ENCODE measurements at regions not wholly inside any gene's neighbourhood (a gene's known extent, or its start where the extent isn't known, plus 50 kb on each side); places are given as distances from the start of the nearest gene placed in this dataset.
"Not testable (repeated sequence)": the region's sequence is repeated elsewhere in the genome, so short reads cannot be mapped to it uniquely, and the experiment has no call there.

DNA sequence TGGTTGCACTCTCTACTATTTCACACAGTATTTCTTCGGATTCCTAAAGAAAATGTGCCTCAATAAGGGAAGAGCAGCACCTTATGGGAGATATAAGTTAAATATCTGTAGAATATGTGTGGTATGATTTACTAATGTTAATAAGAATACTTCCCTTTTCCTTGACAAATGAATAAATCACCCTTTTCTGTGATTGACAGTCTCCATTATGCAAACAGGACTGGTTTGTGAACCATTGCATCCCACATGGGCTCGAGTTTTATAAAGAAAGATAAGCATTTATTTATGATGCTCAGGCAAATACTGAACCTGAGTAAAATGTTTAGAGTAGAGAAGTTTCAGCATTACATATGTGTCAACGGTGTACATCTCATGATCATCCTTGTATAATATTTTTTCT, 587.7 kb upstream of the BRINP3 start:
- Mint-ChIP-seq H3K27ac (no peak overlapping the region), H3K36me3 (no peaks in the 10 kb centered on the region), H3K4me3 (no peak overlapping the region), H3K9me3 (peaks cover 20% of the 10 kb centered on the region), H3K4me1 (no peaks in the 10 kb centered on the region)
- DNase-seq (ENCODE audit: low spot score in 2 of 2): no peak
- ATAC-seq: no peak

DNA sequence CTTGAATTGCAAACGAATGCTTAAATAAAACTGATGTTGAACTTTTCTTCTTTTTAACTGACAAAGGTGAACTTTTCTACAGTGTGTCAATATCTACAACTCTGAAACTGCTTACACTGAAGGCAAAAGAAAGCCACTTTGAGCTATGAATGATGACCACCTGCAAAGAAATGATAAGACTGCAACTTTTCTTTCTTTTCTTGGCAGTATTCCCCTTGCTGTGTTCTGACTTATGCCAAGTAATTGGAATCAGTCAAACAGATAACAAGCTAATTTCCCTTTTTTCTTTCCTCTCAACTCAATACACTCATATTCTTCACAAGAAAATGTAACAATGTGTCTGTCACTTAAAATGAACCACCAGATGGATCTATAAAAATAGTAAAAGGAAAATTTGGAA, 588.1 kb upstream of the BRINP3 start:
- ATAC-seq: no peak
- Mint-ChIP-seq H3K4me1 (no peaks in the 10 kb centered on the region), H3K4me3 (no peak overlapping the region), H3K9me3 (peaks cover 20% of the 10 kb centered on the region), H3K27ac (no peak overlapping the region), H3K36me3 (no peaks in the 10 kb centered on the region)
- DNase-seq (ENCODE audit: low spot score in 2 of 2): no peak

DNA sequence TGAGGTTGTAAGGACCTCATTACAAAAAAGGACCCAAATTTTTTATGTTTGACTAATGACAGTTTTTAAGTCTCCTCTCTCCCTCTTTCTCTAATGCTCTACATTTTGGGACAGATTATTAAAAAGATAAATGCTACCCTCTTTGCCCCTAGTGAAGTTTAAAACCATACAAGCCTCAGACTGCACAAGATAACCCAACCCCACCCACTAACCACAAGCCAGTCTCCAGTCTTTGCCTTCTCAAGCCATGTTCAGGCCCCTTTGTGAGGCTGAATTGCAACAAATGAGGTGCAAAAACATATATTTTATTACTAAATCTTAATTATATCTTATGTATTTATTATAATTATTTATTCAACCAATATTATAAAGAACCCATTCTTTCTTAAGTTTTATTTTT, 597.2 kb upstream of the BRINP3 start:
- Mint-ChIP-seq H3K27ac (no peak overlapping the region), H3K4me3 (no peak overlapping the region), H3K36me3 (no peaks in the 10 kb centered on the region), H3K4me1 (no peaks in the 10 kb centered on the region), H3K9me3 (no peaks in the 10 kb centered on the region)
- ATAC-seq (no peak), DNase-seq (ENCODE audit: low spot score in 2 of 2) (no peak)

DNA sequence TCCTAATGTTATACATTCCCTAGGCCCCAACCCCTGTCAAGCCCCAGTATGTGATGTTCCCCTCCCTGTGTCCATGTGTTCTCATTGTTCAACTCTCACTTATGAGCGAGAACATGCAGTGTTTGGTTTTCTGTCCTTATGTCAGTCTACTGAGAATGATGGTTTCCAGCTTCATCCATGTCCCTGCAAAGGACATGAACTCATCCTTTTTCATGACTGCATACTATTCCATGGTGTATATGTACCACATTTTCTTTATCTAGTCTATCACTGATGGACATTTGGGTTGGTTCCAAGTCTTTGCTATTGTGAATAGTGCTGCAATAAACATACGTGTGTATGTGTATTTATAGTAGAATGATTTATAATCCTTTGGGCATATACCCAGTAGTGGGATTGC, 605.4 kb upstream of the BRINP3 start:
- not testable (repeated sequence) for ATAC-seq; H3K4me3 Mint-ChIP-seq; H3K27ac Mint-ChIP-seq; DNase-seq (ENCODE audit: low spot score in 2 of 2); H3K36me3 Mint-ChIP-seq; H3K4me1 Mint-ChIP-seq; H3K9me3 Mint-ChIP-seq

DNA sequence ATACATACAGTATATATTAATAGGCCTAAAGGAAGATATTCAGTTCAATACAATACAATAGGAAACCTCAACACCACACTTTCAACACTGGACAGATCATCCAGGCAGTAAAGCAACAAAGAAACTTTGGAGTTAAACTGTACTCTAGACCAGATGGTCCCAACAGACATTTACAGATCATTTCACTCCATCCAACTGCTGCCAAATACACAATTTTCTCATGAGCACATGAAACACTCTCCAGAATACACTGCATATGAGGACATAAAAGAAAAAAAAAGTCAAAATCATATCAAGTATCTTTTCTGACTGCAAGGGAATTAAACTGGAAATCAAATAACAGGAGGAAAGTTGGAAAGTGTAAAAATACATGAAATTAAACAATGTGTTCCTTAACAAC, 607.5 kb upstream of the BRINP3 start:
- H3K4me1 Mint-ChIP-seq: no peaks in the 10 kb centered on the region
- no peaks in the 10 kb centered on the region for H3K36me3 Mint-ChIP-seq
- H3K27ac Mint-ChIP-seq: no peak overlapping the region
- no peak for ATAC-seq
- no peak for DNase-seq (ENCODE audit: low spot score in 2 of 2)
- no peak overlapping the region for H3K4me3 Mint-ChIP-seq
- H3K9me3 Mint-ChIP-seq: peaks cover 8% of the 10 kb centered on the region

DNA sequence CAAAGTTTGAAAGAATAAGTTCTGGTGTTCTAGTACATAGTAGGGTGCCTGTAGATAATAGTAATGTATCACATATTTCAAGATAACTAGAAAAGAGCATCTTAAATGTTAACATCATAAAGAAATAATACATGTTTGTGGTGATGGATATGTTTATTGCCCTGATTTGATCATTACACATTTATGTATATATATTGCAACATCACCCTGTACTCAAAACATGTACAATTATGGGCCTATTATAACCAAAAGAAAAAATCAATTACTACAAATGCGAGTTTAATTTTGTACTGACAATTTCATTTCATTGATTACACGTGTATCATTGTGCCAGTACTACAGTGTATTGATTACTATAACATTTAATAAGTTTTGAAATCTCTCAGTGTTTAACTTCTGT, 609.2 kb upstream of the BRINP3 start:
- no peak for ATAC-seq
- no peaks in the 10 kb centered on the region for H3K4me1 Mint-ChIP-seq

DNA sequence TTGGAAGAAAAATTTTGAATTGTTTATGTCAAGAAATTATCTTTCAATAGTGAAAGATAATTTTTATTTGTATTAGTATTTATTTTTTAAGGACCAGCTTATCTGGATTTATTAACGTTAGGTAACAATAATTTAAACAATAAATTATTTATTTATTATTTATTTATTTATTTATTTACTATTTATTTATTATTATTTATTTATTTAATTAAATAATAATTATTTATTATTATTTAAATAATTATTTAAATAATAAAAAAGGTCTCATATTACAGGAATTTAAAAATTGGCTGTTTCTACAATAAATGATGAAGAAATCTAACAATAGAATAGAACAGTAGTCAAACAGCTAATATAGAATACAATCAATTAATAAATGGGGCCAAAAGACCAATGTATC, 618.7 kb upstream of the BRINP3 start:
- no peak for ATAC-seq
- no peak overlapping the region for H3K4me3 Mint-ChIP-seq
- no peak overlapping the region for H3K27ac Mint-ChIP-seq

More for the DNA sequence above, 609.2 kb upstream of the BRINP3 start:
- DNase-seq (ENCODE audit: low spot score in 2 of 2): no peak
- H3K27ac Mint-ChIP-seq: no peak overlapping the region
- no peaks in the 10 kb centered on the region for H3K36me3 Mint-ChIP-seq
- H3K9me3 Mint-ChIP-seq: peaks cover 6% of the 10 kb centered on the region
- H3K4me3 Mint-ChIP-seq: no peak overlapping the region

DNA sequence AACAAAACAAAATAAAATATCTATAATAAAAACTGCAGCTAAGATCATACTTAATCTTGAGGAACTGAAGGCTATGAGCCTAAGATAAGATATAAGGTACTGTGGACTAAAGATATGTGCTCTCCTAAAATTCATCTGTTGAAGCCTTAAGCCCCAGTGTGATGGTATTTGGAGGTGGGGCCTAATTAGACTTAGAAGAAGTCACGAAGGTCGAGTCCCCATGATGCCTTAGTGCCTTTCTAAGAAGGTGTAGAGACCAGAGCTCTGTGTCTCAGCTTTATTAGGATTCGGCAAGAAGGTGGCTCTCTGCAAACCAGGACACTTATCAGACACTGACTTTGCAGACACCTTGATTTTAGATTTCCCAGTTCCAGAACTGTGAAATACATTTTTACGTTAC, 622.0 kb upstream of the BRINP3 start:
- Mint-ChIP-seq H3K27ac (no peak overlapping the region), H3K4me3 (no peak overlapping the region), H3K4me1 (no peaks in the 10 kb centered on the region), H3K36me3 (no peaks in the 10 kb centered on the region), H3K9me3 (peaks cover 13% of the 10 kb centered on the region)
- no peak for ATAC-seq
- no peak for DNase-seq (ENCODE audit: low spot score in 2 of 2)

More for the DNA sequence above, 618.7 kb upstream of the BRINP3 start:
- DNase-seq (ENCODE audit: low spot score in 2 of 2): no peak
- H3K36me3 Mint-ChIP-seq: no peaks in the 10 kb centered on the region
- no peaks in the 10 kb centered on the region for H3K4me1 Mint-ChIP-seq
- peaks cover 20% of the 10 kb centered on the region for H3K9me3 Mint-ChIP-seq

DNA sequence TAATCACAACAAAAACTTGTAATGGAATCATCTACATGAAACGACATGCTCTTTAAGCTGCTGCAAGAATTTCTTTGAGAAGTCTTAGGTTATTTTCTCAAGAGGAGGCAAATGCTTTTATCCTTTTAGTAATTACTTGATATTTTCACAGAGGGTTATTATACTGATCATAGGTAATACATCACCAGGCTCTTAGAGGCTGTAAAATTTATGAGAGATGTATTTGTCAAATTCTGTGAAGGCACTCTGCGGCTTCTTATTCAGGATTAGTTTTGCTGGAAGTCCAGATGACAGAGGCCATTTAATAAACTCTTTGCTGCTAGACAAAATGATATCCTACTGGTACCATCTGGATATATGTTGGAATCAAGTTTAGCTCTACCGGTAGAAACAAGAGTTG, 624.3 kb upstream of the BRINP3 start:
- no peak overlapping the region for H3K4me3 Mint-ChIP-seq
- H3K27ac Mint-ChIP-seq: no peak overlapping the region
- DNase-seq (ENCODE audit: low spot score in 2 of 2): no peak
- no peaks in the 10 kb centered on the region for H3K4me1 Mint-ChIP-seq
- H3K9me3 Mint-ChIP-seq: peaks cover 12% of the 10 kb centered on the region
- H3K36me3 Mint-ChIP-seq: no peaks in the 10 kb centered on the region
- no peak for ATAC-seq

DNA sequence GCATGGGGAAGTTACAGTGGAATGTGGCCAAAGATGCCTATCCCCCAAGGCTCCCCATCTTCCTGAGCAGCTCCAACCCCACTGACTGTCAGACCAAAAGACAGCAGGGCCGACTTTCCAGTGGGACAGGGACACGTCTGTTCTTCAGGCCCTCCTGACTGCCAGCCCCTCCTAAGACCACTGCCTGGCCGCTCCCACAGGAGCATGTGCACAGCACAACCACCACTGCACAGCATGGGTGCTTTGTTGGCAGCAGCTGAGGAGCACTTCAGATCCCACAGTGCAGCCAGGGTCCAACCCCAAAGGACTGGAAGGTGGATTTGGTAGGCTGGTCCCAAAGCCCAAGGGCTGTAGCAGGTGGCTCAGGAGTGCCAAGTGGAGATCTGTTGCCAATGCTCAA, 648.3 kb upstream of the BRINP3 start:
- ATAC-seq (no peak), DNase-seq (ENCODE audit: low spot score in 2 of 2) (no peak)
- no peak overlapping the region for H3K4me3 Mint-ChIP-seq
- no peaks in the 10 kb centered on the region for H3K36me3 Mint-ChIP-seq
- H3K27ac Mint-ChIP-seq: no peak overlapping the region
- H3K9me3 Mint-ChIP-seq: peaks cover 15% of the 10 kb centered on the region
- H3K4me1 Mint-ChIP-seq: no peaks in the 10 kb centered on the region

DNA sequence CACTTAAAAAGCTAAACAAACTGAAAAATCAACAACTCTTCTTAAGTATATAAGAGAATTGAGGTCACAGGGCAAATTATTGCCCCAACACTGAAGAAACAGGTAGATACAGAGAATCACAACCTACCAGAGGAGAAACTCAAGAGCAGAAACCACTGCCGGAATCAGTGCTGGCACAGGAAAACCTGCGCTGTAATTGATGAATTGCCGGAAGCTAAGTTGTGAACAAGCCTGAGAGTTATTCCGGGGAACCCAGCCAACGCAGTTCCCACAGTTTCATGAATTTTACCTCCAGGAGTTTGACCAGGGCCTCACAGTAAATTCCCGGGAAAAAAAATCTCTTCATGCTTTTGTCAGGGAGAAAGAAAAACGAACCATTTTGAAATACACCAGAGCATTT, 657.1 kb upstream of the BRINP3 start:
- Mint-ChIP-seq H3K9me3 (peaks cover 15% of the 10 kb centered on the region), H3K27ac (no peak overlapping the region), H3K4me3 (no peak overlapping the region), H3K36me3 (no peaks in the 10 kb centered on the region), H3K4me1 (no peaks in the 10 kb centered on the region)
- DNase-seq (ENCODE audit: low spot score in 2 of 2) (no peak), ATAC-seq (no peak)

DNA sequence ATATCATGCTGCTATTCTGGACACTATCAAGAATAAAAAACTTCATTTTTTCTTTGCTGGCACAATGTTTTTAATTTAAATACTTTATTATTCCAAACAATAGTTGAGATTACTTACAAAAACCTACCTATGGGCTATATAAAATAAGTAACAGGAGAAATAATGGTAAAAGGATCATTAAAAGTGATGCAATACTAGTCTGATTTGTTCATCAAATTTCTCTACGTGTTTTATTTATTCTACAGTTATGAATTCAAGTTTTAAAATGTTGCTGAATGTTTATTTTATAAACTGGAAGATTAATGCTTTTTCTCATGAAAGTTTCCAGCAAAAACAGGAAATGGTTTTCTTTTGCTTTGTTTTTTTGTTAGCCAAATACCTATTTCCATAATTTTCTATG, 662.4 kb upstream of the BRINP3 start:
- Mint-ChIP-seq H3K4me3 (no peak overlapping the region), H3K36me3 (no peaks in the 10 kb centered on the region), H3K4me1 (no peaks in the 10 kb centered on the region), H3K27ac (no peak overlapping the region), H3K9me3 (peaks cover 18% of the 10 kb centered on the region)
- ATAC-seq (no peak), DNase-seq (ENCODE audit: low spot score in 2 of 2) (no peak)

DNA sequence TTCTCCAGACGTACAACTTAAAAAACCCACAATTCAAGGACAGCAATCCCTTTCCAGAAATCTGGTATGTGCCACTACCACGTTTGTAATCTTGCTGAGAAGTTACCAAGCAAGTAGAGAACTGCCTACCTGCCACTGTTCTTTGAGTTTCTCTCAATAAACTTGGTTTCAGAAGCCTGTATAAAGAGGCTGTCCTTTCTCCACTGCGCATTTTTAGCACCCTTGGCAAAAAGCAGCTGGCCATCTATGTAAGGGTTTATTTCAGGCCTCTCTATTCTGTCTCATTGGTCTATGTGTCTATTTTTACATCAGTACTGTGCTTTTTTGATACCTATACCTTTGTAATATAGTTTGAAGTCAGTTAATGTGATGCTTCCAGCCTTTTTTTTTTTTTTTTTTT, 665.1 kb upstream of the BRINP3 start:
- H3K4me1 Mint-ChIP-seq: no peaks in the 10 kb centered on the region
- ATAC-seq (no peak), DNase-seq (ENCODE audit: low spot score in 2 of 2) (no peak)
- H3K36me3 Mint-ChIP-seq: no peaks in the 10 kb centered on the region
- H3K4me3 Mint-ChIP-seq: no peak overlapping the region
- H3K9me3 Mint-ChIP-seq: peaks cover 14% of the 10 kb centered on the region
- no peak overlapping the region for H3K27ac Mint-ChIP-seq

DNA sequence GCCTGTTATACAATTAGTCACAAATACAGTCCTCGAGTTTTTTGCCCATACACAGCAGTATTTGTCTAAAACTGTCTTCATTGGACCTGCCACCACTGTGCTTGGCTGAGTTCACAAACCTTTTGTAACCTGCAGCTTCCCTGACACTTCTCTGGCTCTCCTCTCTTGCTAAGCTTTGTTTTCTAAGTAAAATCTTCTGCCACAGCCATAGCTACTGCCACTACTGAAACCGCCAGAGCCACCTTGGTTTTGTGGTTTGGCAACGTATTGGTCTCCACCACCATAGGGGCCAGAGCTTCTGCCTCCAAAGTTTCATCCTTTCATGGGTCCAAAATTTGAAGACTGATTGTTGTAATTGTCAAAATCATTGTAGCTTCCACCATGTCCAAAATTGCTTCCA, 668.2 kb upstream of the BRINP3 start:
- H3K27ac Mint-ChIP-seq: no peak overlapping the region
- peaks cover 21% of the 10 kb centered on the region for H3K9me3 Mint-ChIP-seq
- H3K4me3 Mint-ChIP-seq: no peak overlapping the region
- DNase-seq (ENCODE audit: low spot score in 2 of 2) (no peak), ATAC-seq (no peak)
- H3K4me1 Mint-ChIP-seq: no peaks in the 10 kb centered on the region
- no peaks in the 10 kb centered on the region for H3K36me3 Mint-ChIP-seq

DNA sequence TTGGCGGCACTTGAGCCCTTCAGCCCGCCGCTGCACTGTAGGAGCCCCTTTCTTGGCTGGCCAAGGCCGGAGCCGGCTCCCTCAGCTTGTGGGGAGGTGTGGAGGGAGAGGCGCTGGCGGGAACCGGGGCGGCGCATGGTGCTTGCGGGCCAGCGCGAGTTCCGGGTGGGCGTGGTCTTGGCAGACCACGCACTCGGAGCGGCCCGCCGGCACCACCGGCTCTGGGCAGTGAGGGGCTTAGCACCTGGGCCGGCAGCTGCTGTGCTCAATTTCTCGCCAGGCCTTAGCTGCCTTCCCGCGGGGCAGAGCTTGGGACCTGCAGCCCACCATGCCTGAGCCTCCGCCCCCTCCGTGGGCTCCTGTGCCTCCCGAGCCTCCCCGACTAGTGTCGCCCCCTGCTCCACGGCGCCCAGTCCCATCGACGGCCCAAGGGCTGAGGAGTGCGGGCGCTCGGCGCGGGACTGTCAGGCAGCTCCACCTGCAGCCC, 673.7 kb upstream of the BRINP3 start:
- H3K9me3 Mint-ChIP-seq: peaks cover 20% of the 10 kb centered on the region
- DNase-seq (ENCODE audit: low spot score in 2 of 2) (no peak), ATAC-seq (no peak)
- H3K4me3 Mint-ChIP-seq: no peak overlapping the region
- H3K27ac Mint-ChIP-seq: no peak overlapping the region
- no peaks in the 10 kb centered on the region for H3K36me3 Mint-ChIP-seq
- H3K4me1 Mint-ChIP-seq: no peaks in the 10 kb centered on the region

DNA sequence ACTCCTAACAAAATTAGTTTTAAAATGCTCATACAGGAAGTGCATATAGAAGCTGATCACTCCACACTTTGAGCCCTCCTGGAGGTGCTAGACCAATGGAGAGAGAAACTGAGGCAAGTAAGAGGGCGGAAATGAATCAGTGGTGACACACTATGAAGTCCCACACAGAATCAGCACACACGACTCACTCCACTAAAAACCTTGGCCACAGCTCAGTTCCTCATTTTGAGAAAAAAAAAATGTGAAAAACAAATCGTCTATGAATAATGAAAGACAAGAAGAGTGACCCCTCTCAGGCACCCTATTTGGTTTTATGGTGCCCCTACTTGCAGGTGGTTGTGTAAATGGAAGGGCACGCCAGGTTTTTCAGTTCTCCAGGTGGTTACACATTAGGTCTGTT, 675.1 kb upstream of the BRINP3 start:
- no peak for DNase-seq (ENCODE audit: low spot score in 2 of 2)
- Mint-ChIP-seq H3K36me3 (no peaks in the 10 kb centered on the region), H3K4me1 (no peaks in the 10 kb centered on the region), H3K4me3 (no peak overlapping the region), H3K27ac (no peak overlapping the region), H3K9me3 (peaks cover 24% of the 10 kb centered on the region)
- ATAC-seq: no peak

DNA sequence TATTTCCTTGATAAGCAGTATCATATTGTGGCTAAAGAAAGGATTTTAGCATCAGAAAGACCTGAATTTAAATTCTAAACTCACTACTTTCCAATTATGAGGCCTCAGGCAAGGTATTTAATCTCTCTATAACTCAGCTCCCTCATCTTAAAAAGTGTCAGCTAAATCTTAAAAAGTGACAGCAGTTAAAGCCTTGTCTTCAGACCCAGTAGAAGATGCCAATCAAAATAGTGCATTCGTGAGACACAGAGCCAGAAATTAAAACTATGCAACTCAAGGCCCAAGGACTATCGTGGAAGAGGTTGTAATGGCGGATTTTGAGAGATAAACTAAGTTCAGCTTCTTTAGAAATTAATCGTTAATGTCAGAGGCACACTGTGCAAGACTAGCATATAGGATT, 677.5 kb upstream of the BRINP3 start:
- H3K9me3 Mint-ChIP-seq: peaks cover 23% of the 10 kb centered on the region
- ATAC-seq (no peak), DNase-seq (ENCODE audit: low spot score in 2 of 2) (no peak)
- H3K36me3 Mint-ChIP-seq: no peaks in the 10 kb centered on the region
- no peak overlapping the region for H3K27ac Mint-ChIP-seq
- H3K4me3 Mint-ChIP-seq: no peak overlapping the region
- H3K4me1 Mint-ChIP-seq: no peaks in the 10 kb centered on the region
